LNCAP (cell line): ENCODE measurements at regions not wholly inside any gene's neighbourhood (a gene's known extent, or its start where the extent isn't known, plus 50 kb on each side); places are given as distances from the start of the nearest gene placed in this dataset.

Source experiments
- CTCF ChIP-seq: fragments of 450-650 bp; IDR thresholded peaks from 2 replicates; pipeline ENCODE4 v1.5.1; 2017; ENCODE audit warnings: mild to moderate bottlenecking

DNA sequence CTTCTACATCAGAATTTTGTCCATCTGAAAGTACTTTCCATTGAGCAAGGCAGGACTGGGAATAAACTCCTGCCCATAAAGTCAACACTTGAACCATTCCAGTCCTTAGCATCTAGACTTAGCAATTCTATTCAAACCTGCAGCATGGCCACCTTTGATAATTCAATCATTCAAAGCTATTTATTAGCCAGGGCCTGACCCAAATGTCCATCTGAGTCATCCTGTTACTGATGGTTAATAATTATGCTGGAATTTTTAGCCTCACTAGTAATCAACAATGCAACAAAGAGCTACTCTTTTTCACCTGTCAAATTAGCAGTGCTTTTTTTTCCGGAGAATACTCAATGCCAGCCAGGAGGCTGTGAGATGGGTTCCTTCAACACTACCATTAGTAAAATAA lies 72.7 kb upstream of the SNRK start:
- no peak for TF ChIP-seq CTCF

GRCh38 chr3:43212914-43213611 lies 73.3 kb upstream of the SNRK start:
- TF ChIP-seq CTCF: no peak

- no peak for TF ChIP-seq CTCF
Observed at GRCh38 chr3:43211681-43212080, 74.7 kb upstream of the SNRK start.

GRCh38 chr3:43210049-43211027 lies 76.0 kb upstream of the SNRK start:
- no peak for TF ChIP-seq CTCF

DNA sequence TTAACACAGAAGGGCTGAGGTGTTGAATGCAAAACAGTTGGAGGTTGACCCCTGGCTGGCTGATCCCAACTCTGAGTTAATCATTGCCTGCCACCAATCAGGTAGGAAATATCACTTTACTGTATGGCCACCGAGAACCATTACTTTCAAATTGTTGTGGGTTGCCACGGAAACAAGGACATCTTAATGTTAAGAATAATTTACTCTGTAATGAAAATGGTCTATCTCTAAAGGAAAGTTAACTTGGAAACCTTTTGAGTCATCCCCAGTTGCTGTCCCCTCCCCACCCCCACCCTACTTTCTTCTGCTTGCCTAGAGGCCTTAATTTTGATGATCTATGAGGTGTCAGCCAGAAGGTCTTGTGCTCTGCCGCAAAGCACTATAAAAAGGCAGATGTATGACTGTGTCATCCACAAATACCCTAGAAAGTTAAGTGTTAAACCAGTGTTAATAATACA lies 78.7 kb upstream of the SNRK start:
- TF ChIP-seq CTCF: no peak

DNA sequence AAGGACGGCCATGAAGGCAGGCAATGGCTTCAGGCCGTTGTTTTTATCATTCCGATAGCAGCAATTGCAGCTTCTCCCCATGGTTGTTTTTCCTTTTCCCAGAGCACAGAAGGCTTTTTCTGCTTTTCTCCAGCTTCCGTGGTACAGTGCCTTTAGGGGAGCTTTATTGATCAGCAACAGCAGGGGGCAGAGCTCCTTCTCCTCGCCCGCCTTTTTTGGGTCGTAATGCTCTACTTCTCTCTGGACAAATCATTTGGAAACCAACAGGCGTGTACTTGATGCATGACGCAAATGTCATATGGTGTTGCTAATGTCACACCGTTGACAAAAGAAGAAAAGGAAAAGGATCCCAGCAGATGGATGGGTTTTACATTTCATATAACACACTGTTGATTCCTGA lies 79.7 kb upstream of the SNRK start:
- no peak for TF ChIP-seq CTCF

DNA sequence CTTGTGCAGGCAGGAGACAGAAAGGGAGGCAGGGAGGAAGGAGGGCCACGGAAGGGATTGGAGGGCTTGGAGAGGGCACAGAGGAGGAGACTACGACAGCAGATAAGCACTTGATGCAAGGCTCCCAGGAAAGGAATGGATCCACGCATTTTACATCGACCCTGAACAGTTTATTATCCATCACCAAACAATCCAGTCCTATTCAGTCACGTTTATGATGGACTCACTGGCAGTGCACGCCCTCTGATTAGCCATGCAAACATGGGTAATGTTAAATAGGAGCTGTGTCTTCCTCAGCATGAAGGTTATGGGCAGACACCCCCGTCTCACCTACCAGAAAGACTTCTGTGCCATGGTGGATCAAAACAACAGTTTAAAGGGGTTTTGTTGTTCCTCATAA lies 80.2 kb upstream of the SNRK start:
- TF ChIP-seq CTCF: no peak
